Skeletal muscle tissue (tissue), 3 donors: ENCODE measurements at regions not wholly inside any gene's neighbourhood (a gene's known extent, or its start where the extent isn't known, plus 50 kb on each side); places are given as distances from the start of the nearest gene placed in this dataset.

Experiments
- H3K27ac ChIP-seq: one replicate; pipeline ENCODE4 v1.7.0; 2013; ENCODE audit warnings: mild to moderate bottlenecking, low read depth, low read length, inconsistent platforms
- H3K27me3 ChIP-seq, 3 donors: one replicate each; pipeline ENCODE4 v1.7.0; 2013; ENCODE audit warnings: low read length in 3 of 3; ENCODE audit not compliant: control insufficient read depth in 3 of 3, insufficient read depth in 3 of 3
- H3K36me3 ChIP-seq, 3 donors: one replicate each; pipeline ENCODE4 v1.7.0; 2013; ENCODE audit warnings: low read length in 3 of 3; ENCODE audit not compliant: control insufficient read depth in 3 of 3, insufficient read depth in 3 of 3
- H3K4me1 ChIP-seq, 3 donors: one replicate each; pipeline ENCODE4 v1.7.0; 2013; ENCODE audit warnings: low read length in 3 of 3, mild to moderate bottlenecking in 3 of 3; ENCODE audit not compliant: control insufficient read depth in 3 of 3, insufficient read depth in 3 of 3
- H3K4me3 ChIP-seq, 3 donors: one replicate each; pipeline ENCODE4 v1.7.0; 2013; ENCODE audit warnings: low read length in 3 of 3
- H3K9ac ChIP-seq, 3 donors: one replicate each; pipeline ENCODE4 v1.7.0; 2013; ENCODE audit warnings: low read length in 3 of 3, mild to moderate bottlenecking in 3 of 3, moderate library complexity in 2 of 3, low read depth in 1 of 3
- H3K9me3 ChIP-seq, 3 donors: one replicate each; pipeline ENCODE4 v1.7.0; 2013; ENCODE audit warnings: low read length in 3 of 3; ENCODE audit not compliant: control insufficient read depth in 3 of 3
- donor health status: Osteomylitis.

GRCh38 chr19:33956941-33957340 lies 160.3 kb downstream of the KCTD15 start:
- peaks cover 0 to 7% (median 0%) of the 10 kb centered on the region in 3 donors for H3K27me3 ChIP-seq
- no peak overlapping the region for H3K9ac ChIP-seq
- no peaks in the 10 kb centered on the region for H3K36me3 ChIP-seq
- H3K9me3 ChIP-seq = peaks cover 0 to 3% (median 0%) of the 10 kb centered on the region in 3 donors
- H3K4me3 ChIP-seq = no peak overlapping the region
- no peak overlapping the region for H3K27ac ChIP-seq
- no peaks in the 10 kb centered on the region for H3K4me1 ChIP-seq

DNA sequence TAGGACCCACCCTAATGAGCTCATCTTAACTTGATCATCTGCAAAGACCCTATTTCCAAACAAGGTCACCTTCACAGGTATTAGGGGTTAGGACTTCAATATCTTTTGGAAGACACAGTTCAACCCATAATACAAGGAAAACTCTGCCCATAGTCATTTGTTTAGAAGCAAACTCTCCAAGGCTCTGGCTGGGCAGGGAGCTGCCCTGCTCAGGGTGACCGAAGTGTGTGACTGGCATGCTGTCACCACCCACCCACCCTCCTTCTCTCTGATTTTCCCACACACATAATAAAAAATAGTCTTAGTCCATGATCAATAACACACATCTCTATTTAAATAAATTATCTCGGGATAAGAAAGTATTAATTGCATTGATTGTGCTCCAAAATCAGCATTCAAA lies 161.1 kb downstream of the KCTD15 start:
- no peak overlapping the region for H3K9ac ChIP-seq
- H3K27ac ChIP-seq = no peak overlapping the region
- no peak overlapping the region for H3K4me3 ChIP-seq
- peaks cover 0 to 3% (median 0%) of the 10 kb centered on the region in 3 donors for H3K9me3 ChIP-seq
- H3K36me3 ChIP-seq = no peaks in the 10 kb centered on the region
- no peaks in the 10 kb centered on the region for H3K4me1 ChIP-seq
- peaks cover 0 to 7% (median 0%) of the 10 kb centered on the region in 3 donors for H3K27me3 ChIP-seq

DNA sequence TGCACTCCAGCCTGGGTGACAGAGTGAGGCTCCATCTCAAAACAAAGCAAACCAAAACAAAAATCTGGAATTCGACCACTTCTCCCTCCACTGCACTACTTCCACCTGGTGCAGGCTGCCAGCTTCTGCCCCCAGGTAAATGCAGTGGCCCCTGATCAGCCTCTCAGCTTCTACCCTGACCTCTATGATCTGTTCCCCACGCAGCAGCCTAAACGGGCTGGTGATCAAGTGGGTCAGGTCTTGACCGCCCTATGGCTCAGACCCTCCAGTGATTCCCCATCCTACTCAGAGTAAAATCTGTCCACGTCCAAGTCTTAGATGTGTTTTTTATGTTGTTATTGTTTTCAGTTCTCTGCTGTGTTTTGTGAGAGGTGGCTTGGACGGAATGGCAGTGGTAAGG lies 163.9 kb downstream of the KCTD15 start:
- H3K9ac ChIP-seq = no peak overlapping the region
- H3K27ac ChIP-seq = no peak overlapping the region
- peaks cover 0 to 4% (median 0%) of the 10 kb centered on the region in 3 donors for H3K27me3 ChIP-seq
- no peaks in the 10 kb centered on the region for H3K9me3 ChIP-seq
- H3K4me3 ChIP-seq = no peak overlapping the region
- H3K4me1 ChIP-seq = no peaks in the 10 kb centered on the region
- H3K36me3 ChIP-seq = no peaks in the 10 kb centered on the region

DNA sequence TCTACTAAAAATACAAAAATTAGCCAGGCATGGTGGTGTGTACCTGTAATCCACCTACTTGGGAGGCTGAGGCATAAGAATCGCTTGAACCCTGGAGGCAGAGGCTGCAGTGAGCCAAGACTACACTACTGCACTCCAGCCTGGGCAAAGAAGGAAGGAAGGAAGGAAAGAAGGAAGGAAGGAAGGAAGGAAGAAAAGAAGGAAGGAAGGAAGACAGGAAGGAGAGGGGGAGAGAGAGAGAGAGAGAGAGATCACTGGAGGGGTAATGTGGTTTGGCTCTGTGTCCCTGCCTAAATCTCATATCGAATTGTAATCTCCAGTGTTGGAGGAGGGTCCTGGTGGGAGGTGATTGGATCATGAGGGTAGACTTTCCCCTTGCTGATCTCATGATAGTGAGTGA lies 165.5 kb downstream of the KCTD15 start:
- Histone ChIP-seq H3K4me3 (no peak overlapping the region), H3K36me3 (no peaks in the 10 kb centered on the region), H3K27me3 (peaks cover 0 to 4% (median 0%) of the 10 kb centered on the region in 3 donors), H3K27ac (no peak overlapping the region), H3K4me1 (no peaks in the 10 kb centered on the region), H3K9ac (no peak overlapping the region), H3K9me3 (peaks cover 0 to 5% (median 0%) of the 10 kb centered on the region in 3 donors)

GRCh38 chr19:33963514-33963913 lies 166.8 kb downstream of the KCTD15 start:
- peaks cover 0 to 4% (median 0%) of the 10 kb centered on the region in 3 donors for H3K27me3 ChIP-seq

DNA sequence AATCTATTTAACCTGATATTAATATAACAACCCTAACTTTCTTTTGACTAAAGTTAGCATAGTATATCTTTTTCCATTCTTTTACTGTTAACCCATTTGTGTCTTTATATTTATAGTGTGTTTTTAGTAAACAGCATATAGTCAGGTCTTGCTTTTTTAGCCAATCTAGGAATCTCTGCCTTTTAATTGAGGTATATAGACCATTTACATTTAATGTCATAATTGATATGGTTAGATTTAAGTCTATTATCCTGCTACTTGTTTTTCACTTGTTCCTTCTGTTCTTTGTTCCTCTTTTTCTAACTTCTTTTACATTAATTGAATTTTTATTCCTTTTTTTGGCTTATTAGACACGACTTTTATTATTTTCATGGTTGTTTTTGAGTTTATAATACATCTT lies 174.4 kb downstream of the KCTD15 start:
- Histone ChIP-seq H3K27me3 (peaks cover 0 to 2% (median 0%) of the 10 kb centered on the region in 3 donors), H3K4me1 (no peaks in the 10 kb centered on the region), H3K9ac (no peak overlapping the region), H3K9me3 (peaks cover 0 to 5% (median 3%) of the 10 kb centered on the region in 3 donors), H3K4me3 (no peak overlapping the region), H3K27ac (no peak overlapping the region), H3K36me3 (no peaks in the 10 kb centered on the region)

More at GRCh38 chr19:33963514-33963913, 166.8 kb downstream of the KCTD15 start:
- H3K27ac ChIP-seq = no peak overlapping the region
- peaks cover 0 to 5% (median 0%) of the 10 kb centered on the region in 3 donors for H3K9me3 ChIP-seq
- no peaks in the 10 kb centered on the region for H3K4me1 ChIP-seq
- no peak overlapping the region for H3K9ac ChIP-seq
- no peaks in the 10 kb centered on the region for H3K36me3 ChIP-seq
- no peak overlapping the region for H3K4me3 ChIP-seq

DNA sequence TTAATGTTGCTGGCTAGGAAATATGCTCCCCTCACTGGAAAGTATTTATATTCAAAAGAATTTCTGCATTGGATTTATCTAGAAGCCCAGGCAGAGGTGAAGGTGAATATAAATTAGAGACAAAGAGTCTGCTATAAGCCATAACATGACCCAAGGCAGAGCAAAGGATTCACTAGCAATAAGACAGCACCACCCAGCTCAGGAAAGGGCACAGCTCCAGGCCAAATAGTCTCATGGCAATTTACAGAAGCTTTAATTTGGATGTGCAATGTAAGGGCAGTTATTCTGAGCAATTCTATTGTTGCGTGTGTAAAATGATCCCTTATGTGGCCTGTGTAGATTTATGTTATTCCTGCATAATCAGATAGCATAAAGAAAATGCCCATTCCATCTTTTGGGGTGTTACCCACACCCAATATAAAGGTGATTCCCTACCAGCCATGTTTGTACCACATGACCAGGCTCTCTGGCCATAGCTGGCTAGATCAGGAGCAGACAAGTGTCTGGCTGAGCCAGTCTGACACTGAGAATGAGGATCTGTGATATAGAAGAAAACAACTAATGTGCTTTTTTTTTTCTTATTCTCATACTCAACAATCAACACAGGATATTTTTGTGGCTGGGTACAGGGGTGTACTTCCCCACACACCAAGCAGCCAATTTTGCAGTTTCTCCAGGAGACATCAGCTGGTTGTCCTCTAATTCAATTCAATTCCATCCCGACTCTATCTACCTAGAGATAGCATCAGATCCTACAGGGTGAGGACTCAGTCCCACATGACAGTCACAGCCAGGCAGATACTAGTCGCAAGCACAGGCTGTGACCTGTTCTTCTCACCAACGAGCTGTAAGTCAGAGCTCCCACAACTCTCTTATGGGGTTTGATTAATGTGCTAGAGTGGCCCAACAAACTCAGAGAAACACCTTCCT lies 181.4 kb downstream of the KCTD15 start:
- H3K9ac ChIP-seq = no peak overlapping the region
- peaks cover 0 to 7% (median 3%) of the 10 kb centered on the region in 3 donors for H3K27me3 ChIP-seq
- no peak overlapping the region for H3K27ac ChIP-seq
- H3K36me3 ChIP-seq = no peaks in the 10 kb centered on the region
- H3K9me3 ChIP-seq = no peaks in the 10 kb centered on the region
- H3K4me3 ChIP-seq = no peak overlapping the region
- H3K4me1 ChIP-seq = no peaks in the 10 kb centered on the region

GRCh38 chr19:33982706-33983105 lies 186.0 kb downstream of the KCTD15 start:
- no peaks in the 10 kb centered on the region for H3K36me3 ChIP-seq
- no peak overlapping the region for H3K9ac ChIP-seq
- no peak overlapping the region for H3K4me3 ChIP-seq
- H3K27ac ChIP-seq = no peak overlapping the region
- H3K9me3 ChIP-seq = no peaks in the 10 kb centered on the region
- peaks cover 0 to 5% (median 3%) of the 10 kb centered on the region in 3 donors for H3K27me3 ChIP-seq
- no peaks in the 10 kb centered on the region for H3K4me1 ChIP-seq

GRCh38 chr19:33988601-33989000 lies 183.7 kb upstream of the LSM14A start:
- no peak overlapping the region for H3K4me3 ChIP-seq
- no peaks in the 10 kb centered on the region for H3K4me1 ChIP-seq
- H3K27ac ChIP-seq = no peak overlapping the region
- H3K9ac ChIP-seq = no peak overlapping the region
- no peaks in the 10 kb centered on the region for H3K36me3 ChIP-seq
- H3K27me3 ChIP-seq = no peaks in the 10 kb centered on the region
- H3K9me3 ChIP-seq = peaks cover 0 to 9% (median 2%) of the 10 kb centered on the region in 3 donors

- Histone ChIP-seq H3K27ac (no peak overlapping the region), H3K4me3 (no peak overlapping the region), H3K27me3 (peaks cover 0 to under 1% (median 0%) of the 10 kb centered on the region in 3 donors), H3K9me3 (peaks cover 0 to 2% (median 0%) of the 10 kb centered on the region in 3 donors), H3K9ac (no peak overlapping the region), H3K36me3 (no peaks in the 10 kb centered on the region), H3K4me1 (no peaks in the 10 kb centered on the region)
Measured at GRCh38 chr19:33997690-33998089, 174.6 kb upstream of the LSM14A start.
